ENCODE measurements at regions not wholly inside any gene's neighbourhood (a gene's known extent, or its start where the extent isn't known, plus 50 kb on each side); places are given as distances from the start of the nearest gene placed in this dataset.

GRCh38 chr5:88116396-88116795, 152.2 kb downstream of the TMEM161B start:
- TF ChIP-seq CTCF (IDR thresholded peaks at IDR 0.05; ENCODE audit: low read depth, low read length, missing control alignments): no peak
- DNase-seq (ENCODE audit: low read depth): no peak
- H3K4me3 ChIP-seq (ENCODE audit: low read depth, low read length): no peak overlapping the region
- in situ Hi-C loops (cut with HindIII; ENCODE audit: low sequenced_read_pairs): no loop called here

- TF ChIP-seq CTCF (IDR thresholded peaks at IDR 0.05; ENCODE audit: low read depth, low read length, missing control alignments): no peak
- DNase-seq (ENCODE audit: low read depth): no peak
- in situ Hi-C loops (cut with HindIII; ENCODE audit: low sequenced_read_pairs): no loop called here
- H3K4me3 ChIP-seq (ENCODE audit: low read depth, low read length): no peak overlapping the region
Observed at GRCh38 chr5:88115211-88115610, 153.4 kb downstream of the TMEM161B start.

GRCh38 chr5:88113429-88113828, 155.2 kb downstream of the TMEM161B start:
- no peak overlapping the region for H3K4me3 ChIP-seq (ENCODE audit: low read depth, low read length)
- in situ Hi-C loops (cut with HindIII; ENCODE audit: low sequenced_read_pairs): no loop called here
- TF ChIP-seq CTCF (IDR thresholded peaks at IDR 0.05; ENCODE audit: low read depth, low read length, missing control alignments): no peak
- no peak for DNase-seq (ENCODE audit: low read depth)

GRCh38 chr5:88109818-88110217, 158.8 kb downstream of the TMEM161B start:
- in situ Hi-C loops (cut with HindIII; ENCODE audit: low sequenced_read_pairs): no loop called here
- no peak overlapping the region for H3K4me3 ChIP-seq (ENCODE audit: low read depth, low read length)
- DNase-seq (ENCODE audit: low read depth): no peak
- TF ChIP-seq CTCF (IDR thresholded peaks at IDR 0.05; ENCODE audit: low read depth, low read length, missing control alignments): no peak

- no peak for TF ChIP-seq CTCF (IDR thresholded peaks at IDR 0.05; ENCODE audit: low read depth, low read length, missing control alignments)
- no peak overlapping the region for H3K4me3 ChIP-seq (ENCODE audit: low read depth, low read length)
- in situ Hi-C loops (cut with HindIII; ENCODE audit: low sequenced_read_pairs): no loop called here
Observed at GRCh38 chr5:88108490-88109279, 160.0 kb downstream of the TMEM161B start.

GRCh38 chr5:88094906-88095496, 173.6 kb downstream of the TMEM161B start:
- DNase-seq (ENCODE audit: low read depth): no peak
- in situ Hi-C loops (cut with HindIII; ENCODE audit: low sequenced_read_pairs): no loop called here
- H3K4me3 ChIP-seq (ENCODE audit: low read depth, low read length): no peak overlapping the region
- no peak for TF ChIP-seq CTCF (IDR thresholded peaks at IDR 0.05; ENCODE audit: low read depth, low read length, missing control alignments)

More at GRCh38 chr5:88108490-88109279, 160.0 kb downstream of the TMEM161B start:
- no peak for DNase-seq (ENCODE audit: low read depth)

Measured in astrocyte of the cerebellum (primary cell).